ENCODE measurements at regions not wholly inside any gene's neighbourhood (a gene's known extent, or its start where the extent isn't known, plus 50 kb on each side); places are given as distances from the start of the nearest gene placed in this dataset.
A peak's percentile ranks its signal among the peaks of the same experiment; 100 is the strongest.

GRCh38 chr3:150306083-150306482 is 102.0 kb upstream of the TSC22D2 start:
- no peak overlapping the region for H3K4me3 ChIP-seq (ENCODE audit: low read depth, low read length)
- TF ChIP-seq CTCF (IDR thresholded peaks at IDR 0.05; ENCODE audit: insufficient read depth, low read depth, low read length, missing control alignments): no peak
- DNase-seq (ENCODE audit: low read depth): no peak

GRCh38 chr3:150303768-150304167 is 104.3 kb upstream of the TSC22D2 start:
- peak; percentile 31 for DNase-seq (ENCODE audit: low read depth)
- peak; percentile 35 for TF ChIP-seq CTCF (IDR thresholded peaks at IDR 0.05; ENCODE audit: insufficient read depth, low read depth, low read length, missing control alignments)
- no peak overlapping the region for H3K4me3 ChIP-seq (ENCODE audit: low read depth, low read length)

GRCh38 chr3:150302246-150302645 is 105.9 kb upstream of the TSC22D2 start:
- H3K4me3 ChIP-seq (ENCODE audit: low read depth, low read length): no peak overlapping the region
- no peak for TF ChIP-seq CTCF (IDR thresholded peaks at IDR 0.05; ENCODE audit: insufficient read depth, low read depth, low read length, missing control alignments)
- DNase-seq (ENCODE audit: low read depth): no peak

- no peak for TF ChIP-seq CTCF (IDR thresholded peaks at IDR 0.05; ENCODE audit: insufficient read depth, low read depth, low read length, missing control alignments)
- no peak overlapping the region for H3K4me3 ChIP-seq (ENCODE audit: low read depth, low read length)
- DNase-seq (ENCODE audit: low read depth): no peak
These were observed 107.1 kb upstream of the TSC22D2 start for GRCh38 chr3:150300852-150301517.

GRCh38 chr3:150300388-150300787 is 107.7 kb upstream of the TSC22D2 start:
- no peak for TF ChIP-seq CTCF (IDR thresholded peaks at IDR 0.05; ENCODE audit: insufficient read depth, low read depth, low read length, missing control alignments)
- no peak overlapping the region for H3K4me3 ChIP-seq (ENCODE audit: low read depth, low read length)
- DNase-seq (ENCODE audit: low read depth): no peak

- H3K4me3 ChIP-seq (ENCODE audit: low read depth, low read length): no peak overlapping the region
- no peak for TF ChIP-seq CTCF (IDR thresholded peaks at IDR 0.05; ENCODE audit: insufficient read depth, low read depth, low read length, missing control alignments)
- DNase-seq (ENCODE audit: low read depth): no peak
These were observed 108.9 kb upstream of the TSC22D2 start for GRCh38 chr3:150299201-150299600.

- no peak for DNase-seq (ENCODE audit: low read depth)
- no peak overlapping the region for H3K4me3 ChIP-seq (ENCODE audit: low read depth, low read length)
- no peak for TF ChIP-seq CTCF (IDR thresholded peaks at IDR 0.05; ENCODE audit: insufficient read depth, low read depth, low read length, missing control alignments)
These were observed 111.1 kb upstream of the TSC22D2 start for GRCh38 chr3:150296966-150297365.

Measured in GM12865 (cell line).